PFSK-1 (cell line): ENCODE measurements at regions not wholly inside any gene's neighbourhood (a gene's known extent, or its start where the extent isn't known, plus 50 kb on each side); places are given as distances from the start of the nearest gene placed in this dataset.

Experiments used
- POLR2AphosphoS5 ChIP-seq: IDR thresholded peaks from 2 replicates; pipeline ENCODE4 v1.6.1; 2012; ENCODE audit warnings: low read depth, mild to moderate bottlenecking, control low read depth, low read length, moderate library complexity
- SIN3A ChIP-seq: IDR thresholded peaks from 2 replicates; pipeline ENCODE4 v1.6.1; 2012; ENCODE audit warnings: mild to moderate bottlenecking, low read length, moderate library complexity, borderline replicate concordance; ENCODE audit not compliant: insufficient read depth
- TAF1 ChIP-seq: IDR thresholded peaks from 2 replicates; pipeline ENCODE4 v1.6.1; 2012; ENCODE audit warnings: low read length, control low read depth, borderline replicate concordance; ENCODE audit not compliant: insufficient read depth

DNA sequence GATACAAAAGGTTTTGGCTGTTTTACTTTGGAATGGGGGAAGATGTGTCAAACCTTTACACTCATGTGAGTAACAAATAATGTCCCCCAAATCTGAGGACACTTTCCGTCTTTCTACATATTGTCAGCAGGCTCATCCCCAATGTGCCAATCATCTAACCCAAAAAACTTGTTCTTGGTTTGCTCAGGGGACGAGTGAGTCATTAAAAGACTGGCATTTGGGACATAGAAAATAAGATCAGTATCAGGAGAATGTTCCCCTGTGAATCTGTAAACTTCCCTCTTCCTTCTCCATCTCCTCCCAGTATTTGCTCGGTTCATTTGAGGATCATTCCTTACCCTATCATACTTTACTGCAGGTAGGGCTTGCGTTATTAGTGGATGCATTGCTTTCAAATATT is 194.1 kb upstream of the RUNX1 start:
- TF ChIP-seq TAF1 (no peak), SIN3A (no peak), POLR2AphosphoS5 (no peak)
